Neural cell (in vitro differentiated cells): ENCODE measurements at regions not wholly inside any gene's neighbourhood (a gene's known extent, or its start where the extent isn't known, plus 50 kb on each side); places are given as distances from the start of the nearest gene placed in this dataset.

Source experiments
- H2AFZ ChIP-seq: fragments of 200-600, 300-800 bp; sonication (generic), shearing (Covaris generic); 2 replicates; pipeline ENCODE4 v1.6.0; 2014; ENCODE audit warnings: low read depth, mild to moderate bottlenecking, antibody characterized with exemption, low read length, moderate library complexity
- H3F3A ChIP-seq: fragments of 200-600 bp; shearing (Covaris generic); 2 replicates; pipeline ENCODE4 v1.6.1; 2016; ENCODE audit warnings: mild to moderate bottlenecking, moderate library complexity, mixed read lengths, antibody characterized with exemption, low read length; ENCODE audit not compliant: insufficient read depth, poor library complexity, severe bottlenecking
- H3K27ac ChIP-seq: fragments of 200-600, 300-800 bp; sonication (generic), shearing (Covaris generic); 2 replicates; pipeline ENCODE4 v1.5.1; 2014; ENCODE audit warnings: mild to moderate bottlenecking, low read length, moderate library complexity
- H3K27me3 ChIP-seq: fragments of 300-800, 200-600 bp; sonication (generic), shearing (Covaris generic); 2 replicates; pipeline ENCODE4 v1.6.0; 2014; ENCODE audit warnings: mild to moderate bottlenecking, low read depth, low read length, moderate library complexity; ENCODE audit not compliant: insufficient read depth
- H3K36me3 ChIP-seq: fragments of 300-800, 200-600 bp; sonication (generic), shearing (Covaris generic); 2 replicates; pipeline ENCODE4 v1.5.1; 2014; ENCODE audit warnings: mild to moderate bottlenecking, antibody characterized with exemption, low read length, moderate library complexity; ENCODE audit not compliant: insufficient read depth
- H3K4me2 ChIP-seq: fragments of 300-800, 200-600 bp; sonication (generic), shearing (Covaris generic); 2 replicates; pipeline ENCODE4 v1.6.0; 2014; ENCODE audit warnings: mild to moderate bottlenecking, low read length
- H3K4me3 ChIP-seq: fragments of 300-800, 200-600 bp; sonication (generic), shearing (Covaris generic); 2 replicates; pipeline ENCODE4 v1.5.1; 2014; ENCODE audit warnings: mild to moderate bottlenecking, low read length, moderate library complexity
- H3K79me2 ChIP-seq: fragments of 200-600 bp; shearing (Covaris generic); replicated peaks from 2 replicates; pipeline ENCODE4 v1.6.0; 2014; ENCODE audit warnings: mild to moderate bottlenecking, low read length, moderate library complexity; ENCODE audit not compliant: insufficient read depth
- H3K9ac ChIP-seq: fragments of 300-800, 200-600 bp; sonication (generic), shearing (Covaris generic); 2 replicates; pipeline ENCODE4 v1.6.1; 2016; ENCODE audit warnings: mild to moderate bottlenecking, low read length, mixed read lengths
- H3K9me2 ChIP-seq: fragments of 200-600 bp; shearing (Covaris generic); 2 replicates; pipeline ENCODE4 v1.6.1; 2016; ENCODE audit warnings: mild to moderate bottlenecking, low read length, mixed read lengths; ENCODE audit not compliant: insufficient read depth
- H3K9me3 ChIP-seq: fragments of 200-600, 300-800 bp; sonication (generic), shearing (Covaris generic); 2 replicates; pipeline ENCODE4 v1.6.1; 2016; ENCODE audit warnings: mild to moderate bottlenecking, mixed run types, low read length, moderate library complexity, mixed read lengths
- H4K20me1 ChIP-seq: fragments of 200-600 bp; shearing (Covaris generic); 2 replicates; pipeline ENCODE4 v1.6.1; 2016; ENCODE audit warnings: mild to moderate bottlenecking, mixed run types; ENCODE audit not compliant: insufficient read depth
- CTCF ChIP-seq: fragments of 450-650 bp; IDR thresholded peaks from 2 replicates; pipeline ENCODE4 v1.5.1; 2014; ENCODE audit warnings: antibody characterized with exemption, mild to moderate bottlenecking, moderate library complexity; ENCODE audit not compliant: poor library complexity, severe bottlenecking
- EP300 ChIP-seq: fragments of 450-650 bp; conservative IDR thresholded peaks from 2 replicates; pipeline ENCODE4 v1.6.1; 2014; ENCODE audit warnings: antibody characterized with exemption, mild to moderate bottlenecking, moderate library complexity; ENCODE audit not compliant: poor library complexity, severe bottlenecking
- EZH2 ChIP-seq: fragments of 200-600, 300-800 bp; shearing (Covaris generic), sonication (generic); IDR thresholded peaks from 2 replicates; pipeline ENCODE4 v1.6.1; 2014; ENCODE audit warnings: antibody characterized with exemption, low read length, borderline replicate concordance, mild to moderate bottlenecking; ENCODE audit not compliant: insufficient read depth, poor library complexity, severe bottlenecking
- MXI1 ChIP-seq: fragments of 450-650 bp; conservative IDR thresholded peaks from 2 replicates; pipeline ENCODE4 v1.6.1; 2014; ENCODE audit warnings: antibody characterized with exemption, mild to moderate bottlenecking; ENCODE audit not compliant: poor library complexity, severe bottlenecking
- POLR2AphosphoS5 ChIP-seq: IDR thresholded peaks from 2 replicates; pipeline ENCODE4 v1.6.1; 2012
- RAD21 ChIP-seq: fragments of 450-650 bp; conservative IDR thresholded peaks from 2 replicates; pipeline ENCODE4 v1.6.1; 2014; ENCODE audit warnings: antibody characterized with exemption, mild to moderate bottlenecking, moderate library complexity
- REST ChIP-seq: IDR thresholded peaks from 2 replicates; pipeline ENCODE4 v1.6.1; 2012; ENCODE audit warnings: borderline replicate concordance
- SMC3 ChIP-seq: fragments of 450-650 bp; conservative IDR thresholded peaks from 2 replicates; pipeline ENCODE4 v1.6.1; 2014; ENCODE audit warnings: antibody characterized with exemption, mild to moderate bottlenecking, moderate library complexity; ENCODE audit not compliant: poor library complexity
- TAF1 ChIP-seq: IDR thresholded peaks from 2 replicates; pipeline ENCODE4 v1.6.1; 2012; ENCODE audit warnings: low read depth

- Histone ChIP-seq H3K79me2 (no peaks in the 10 kb centered on the region), H3K27me3 (no peaks in the 10 kb centered on the region), H3F3A (no peaks in the 10 kb centered on the region), H3K9me2 (no peaks in the 10 kb centered on the region), H4K20me1 (no peaks in the 10 kb centered on the region), H3K36me3 (no peaks in the 10 kb centered on the region), H2AFZ (no peak overlapping the region), H3K9ac (no peak overlapping the region), H3K4me3 (no peak overlapping the region), H3K4me2 (no peak overlapping the region), H3K27ac (no peak overlapping the region), H3K9me3 (no peaks in the 10 kb centered on the region)
- TF ChIP-seq SMC3 (no peak), REST (no peak), CTCF (no peak), POLR2AphosphoS5 (no peak), RAD21 (no peak), EP300 (no peak), EZH2 (no peak), MXI1 (no peak), TAF1 (no peak)
Measured at GRCh38 chr11:44512818-44513217, 52.6 kb upstream of the CD82 start.

- Histone ChIP-seq H3K4me3 (no peak overlapping the region), H3K27ac (no peak overlapping the region), H3F3A (no peaks in the 10 kb centered on the region), H3K27me3 (no peaks in the 10 kb centered on the region), H3K9me2 (no peaks in the 10 kb centered on the region), H3K79me2 (no peaks in the 10 kb centered on the region), H3K36me3 (no peaks in the 10 kb centered on the region), H3K9me3 (no peaks in the 10 kb centered on the region), H3K9ac (no peak overlapping the region), H3K4me2 (no peak overlapping the region), H2AFZ (no peak overlapping the region), H4K20me1 (no peaks in the 10 kb centered on the region)
- no peak for TF ChIP-seq CTCF
- TF ChIP-seq SMC3: no peak
- no peak for TF ChIP-seq TAF1
- TF ChIP-seq EZH2: no peak
- TF ChIP-seq MXI1: no peak
- no peak for TF ChIP-seq RAD21
- no peak for TF ChIP-seq REST
- no peak for TF ChIP-seq POLR2AphosphoS5
- TF ChIP-seq EP300: no peak
Measured at GRCh38 chr11:44515048-44515447, 50.4 kb upstream of the CD82 start.
